KMS-11 (cell line): ENCODE measurements at regions not wholly inside any gene's neighbourhood (a gene's known extent, or its start where the extent isn't known, plus 50 kb on each side); places are given as distances from the start of the nearest gene placed in this dataset.
"Not testable (repeated sequence)": the region's sequence is repeated elsewhere in the genome, so short reads cannot be mapped to it uniquely, and the experiment has no call there.

Experiments
- H2AFZ ChIP-seq: fragments of 200-600 bp; sonication (generic); 2 replicates; pipeline ENCODE4 v1.6.1; 2016; ENCODE audit warnings: antibody characterized with exemption, mixed run types, low read depth
- H3K27ac ChIP-seq: fragments of 200-600 bp; sonication (generic); 2 replicates; pipeline ENCODE4 v1.6.1; 2016; ENCODE audit warnings: mild to moderate bottlenecking, mixed run types
- H3K27me3 ChIP-seq: fragments of 200-600 bp; sonication (generic); 2 replicates; pipeline ENCODE4 v1.6.1; 2017; ENCODE audit warnings: mild to moderate bottlenecking, low read depth, mixed run types, moderate library complexity; ENCODE audit not compliant: insufficient read depth
- H3K36me3 ChIP-seq: fragments of 200-600 bp; sonication (generic); 2 replicates; pipeline ENCODE4 v1.6.1; 2017; ENCODE audit warnings: mild to moderate bottlenecking, mixed run types; ENCODE audit not compliant: insufficient read depth
- H3K4me1 ChIP-seq: fragments of 200-600 bp; sonication (generic); 2 replicates; pipeline ENCODE4 v1.6.1; 2016; ENCODE audit warnings: mild to moderate bottlenecking, low read depth, mixed run types; ENCODE audit not compliant: poor library complexity, severe bottlenecking
- H3K4me2 ChIP-seq: fragments of 200-600 bp; sonication (generic); 2 replicates; pipeline ENCODE4 v1.7.0; 2016; ENCODE audit warnings: mild to moderate bottlenecking, mixed run types
- H3K4me3 ChIP-seq: fragments of 200-600 bp; sonication (generic); IDR thresholded peaks from 2 replicates; pipeline ENCODE4 v1.6.1; 2017; ENCODE audit warnings: low read depth, low read length, mixed read lengths; ENCODE audit not compliant: insufficient read depth
- H3K79me2 ChIP-seq: fragments of 200-600 bp; sonication (generic); 2 replicates; pipeline ENCODE4 v1.6.1; 2016; ENCODE audit warnings: low read depth, mixed run types; ENCODE audit not compliant: insufficient read depth
- H3K9ac ChIP-seq: fragments of 200-600 bp; sonication (generic); 2 replicates; pipeline ENCODE4 v1.6.1; 2016; ENCODE audit warnings: mild to moderate bottlenecking, mixed run types
- H4K20me1 ChIP-seq: fragments of 200-600 bp; sonication (generic); 2 replicates; pipeline ENCODE4 v1.6.1; 2016; ENCODE audit warnings: mild to moderate bottlenecking, mixed run types; ENCODE audit not compliant: insufficient read depth
- TF ChIP-seq, protein P1 (sequence below): fragments of 200-600 bp; sonication (generic); conservative IDR thresholded peaks from 2 replicates; pipeline ENCODE4 v1.6.1; 2017; ENCODE audit warnings: low read depth, mild to moderate bottlenecking, antibody characterized with exemption, low read length, moderate library complexity, mixed read lengths

DNA sequence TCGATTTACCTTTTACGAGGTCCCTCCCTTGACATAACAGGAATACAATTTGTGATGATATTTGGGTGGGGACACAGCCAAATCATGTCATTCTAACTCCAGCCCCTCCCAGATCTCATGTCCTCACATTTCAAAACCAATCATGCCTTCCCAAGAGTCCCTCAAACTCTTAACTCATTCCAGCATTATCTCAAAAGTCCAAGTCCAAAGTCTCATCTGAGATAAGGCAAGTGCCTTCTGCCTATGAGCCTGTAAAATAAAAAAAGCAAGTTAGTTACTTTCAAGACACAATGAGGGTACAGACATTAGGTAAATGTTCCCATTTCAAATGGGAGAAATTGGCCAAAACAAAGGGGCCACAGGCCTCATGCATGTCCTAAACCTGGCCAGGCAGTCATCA, 381.1 kb downstream of the PIK3C3 start:
- H3K36me3 ChIP-seq, result no peaks in the 10 kb centered on the region
- H4K20me1 ChIP-seq, result no peaks in the 10 kb centered on the region
- TF ChIP-seq, protein P1, sequence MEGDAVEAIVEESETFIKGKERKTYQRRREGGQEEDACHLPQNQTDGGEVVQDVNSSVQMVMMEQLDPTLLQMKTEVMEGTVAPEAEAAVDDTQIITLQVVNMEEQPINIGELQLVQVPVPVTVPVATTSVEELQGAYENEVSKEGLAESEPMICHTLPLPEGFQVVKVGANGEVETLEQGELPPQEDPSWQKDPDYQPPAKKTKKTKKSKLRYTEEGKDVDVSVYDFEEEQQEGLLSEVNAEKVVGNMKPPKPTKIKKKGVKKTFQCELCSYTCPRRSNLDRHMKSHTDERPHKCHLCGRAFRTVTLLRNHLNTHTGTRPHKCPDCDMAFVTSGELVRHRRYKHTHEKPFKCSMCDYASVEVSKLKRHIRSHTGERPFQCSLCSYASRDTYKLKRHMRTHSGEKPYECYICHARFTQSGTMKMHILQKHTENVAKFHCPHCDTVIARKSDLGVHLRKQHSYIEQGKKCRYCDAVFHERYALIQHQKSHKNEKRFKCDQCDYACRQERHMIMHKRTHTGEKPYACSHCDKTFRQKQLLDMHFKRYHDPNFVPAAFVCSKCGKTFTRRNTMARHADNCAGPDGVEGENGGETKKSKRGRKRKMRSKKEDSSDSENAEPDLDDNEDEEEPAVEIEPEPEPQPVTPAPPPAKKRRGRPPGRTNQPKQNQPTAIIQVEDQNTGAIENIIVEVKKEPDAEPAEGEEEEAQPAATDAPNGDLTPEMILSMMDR, result no peak
- no peaks in the 10 kb centered on the region for H3K79me2 ChIP-seq
- H3K27me3 ChIP-seq, result no peaks in the 10 kb centered on the region
- no peak overlapping the region for H3K27ac ChIP-seq
- no peaks in the 10 kb centered on the region for H3K4me1 ChIP-seq
- H3K4me2 ChIP-seq, result no peak overlapping the region
- no peak overlapping the region for H3K9ac ChIP-seq
- no peak overlapping the region for H3K4me3 ChIP-seq
- H2AFZ ChIP-seq, result no peak overlapping the region

DNA sequence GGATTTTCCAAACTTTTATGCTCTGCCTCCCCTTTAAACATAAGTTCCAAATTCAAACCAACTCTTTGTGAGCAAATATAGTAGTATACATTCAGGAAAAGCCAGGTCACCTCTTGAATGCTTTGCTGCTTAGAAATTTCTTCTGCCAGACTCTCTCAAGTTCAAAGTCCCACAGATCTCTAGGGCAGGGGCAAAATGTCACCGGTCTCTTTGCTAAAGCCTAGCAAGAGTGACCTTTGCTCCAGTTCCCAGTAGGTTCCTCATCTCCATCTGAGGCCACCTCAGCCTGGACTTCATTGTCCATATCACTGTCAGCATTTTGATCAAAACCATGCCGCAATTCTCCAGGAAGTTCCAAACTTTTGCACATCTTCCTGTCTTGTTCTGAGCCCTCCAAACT, 382.3 kb downstream of the PIK3C3 start:
- not testable (repeated sequence) for H3K9ac ChIP-seq, H2AFZ ChIP-seq, H3K4me3 ChIP-seq, H3K79me2 ChIP-seq, H3K27ac ChIP-seq, H4K20me1 ChIP-seq, H3K27me3 ChIP-seq, H3K36me3 ChIP-seq, H3K4me2 ChIP-seq, H3K4me1 ChIP-seq

DNA sequence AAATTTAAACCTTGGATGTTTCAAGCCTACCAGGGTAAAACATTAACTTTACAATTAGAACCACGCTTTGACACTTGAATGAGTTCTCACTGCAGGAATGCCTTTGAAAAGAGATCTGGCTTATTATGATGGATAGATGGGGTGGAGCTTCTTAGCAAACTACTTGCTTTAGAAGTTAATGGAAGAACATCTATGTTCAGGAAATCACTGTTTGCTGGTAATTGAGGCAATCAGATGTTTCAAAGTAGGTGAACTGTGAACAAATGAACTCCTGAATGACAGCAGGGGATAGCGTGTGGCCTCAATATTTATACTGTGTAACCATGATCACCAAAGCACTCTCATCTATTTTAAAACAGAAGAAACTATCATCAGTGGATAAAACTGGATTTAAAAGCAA, 383.6 kb downstream of the PIK3C3 start:
- no peak overlapping the region for H2AFZ ChIP-seq
- no peak overlapping the region for H3K27ac ChIP-seq
- no peaks in the 10 kb centered on the region for H3K36me3 ChIP-seq
- no peaks in the 10 kb centered on the region for H4K20me1 ChIP-seq
- H3K27me3 ChIP-seq, result no peaks in the 10 kb centered on the region
- no peak overlapping the region for H3K4me2 ChIP-seq
- TF ChIP-seq, protein P1, result no peak
- no peak overlapping the region for H3K4me3 ChIP-seq
- H3K9ac ChIP-seq, result no peak overlapping the region
- no peaks in the 10 kb centered on the region for H3K4me1 ChIP-seq
- no peaks in the 10 kb centered on the region for H3K79me2 ChIP-seq

DNA sequence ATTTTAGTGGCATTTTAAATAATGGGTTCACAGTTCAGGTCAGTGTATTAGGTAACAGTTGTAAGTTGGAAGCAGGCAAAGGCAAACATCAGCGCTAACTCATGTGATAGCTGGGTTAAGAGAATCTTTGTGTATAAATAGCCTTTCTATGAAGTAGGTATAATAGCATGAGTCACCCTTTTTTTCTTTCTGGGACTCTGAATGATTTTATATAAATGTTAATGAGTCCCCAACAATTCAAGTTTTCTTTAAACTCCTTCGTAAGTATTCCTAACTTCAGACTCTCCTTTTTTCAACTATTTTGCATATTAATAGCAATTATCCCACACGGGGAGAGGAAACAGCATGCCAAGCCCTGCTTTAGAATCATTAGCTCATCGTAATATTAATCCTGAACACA, 384.3 kb downstream of the PIK3C3 start:
- Histone ChIP-seq H3K79me2 (no peaks in the 10 kb centered on the region), H3K27me3 (no peaks in the 10 kb centered on the region), H2AFZ (no peak overlapping the region), H3K36me3 (no peaks in the 10 kb centered on the region), H3K4me1 (no peaks in the 10 kb centered on the region), H3K4me2 (no peak overlapping the region), H4K20me1 (no peaks in the 10 kb centered on the region), H3K9ac (no peak overlapping the region), H3K27ac (no peak overlapping the region), H3K4me3 (no peak overlapping the region)
- TF ChIP-seq, protein P1, result no peak

DNA sequence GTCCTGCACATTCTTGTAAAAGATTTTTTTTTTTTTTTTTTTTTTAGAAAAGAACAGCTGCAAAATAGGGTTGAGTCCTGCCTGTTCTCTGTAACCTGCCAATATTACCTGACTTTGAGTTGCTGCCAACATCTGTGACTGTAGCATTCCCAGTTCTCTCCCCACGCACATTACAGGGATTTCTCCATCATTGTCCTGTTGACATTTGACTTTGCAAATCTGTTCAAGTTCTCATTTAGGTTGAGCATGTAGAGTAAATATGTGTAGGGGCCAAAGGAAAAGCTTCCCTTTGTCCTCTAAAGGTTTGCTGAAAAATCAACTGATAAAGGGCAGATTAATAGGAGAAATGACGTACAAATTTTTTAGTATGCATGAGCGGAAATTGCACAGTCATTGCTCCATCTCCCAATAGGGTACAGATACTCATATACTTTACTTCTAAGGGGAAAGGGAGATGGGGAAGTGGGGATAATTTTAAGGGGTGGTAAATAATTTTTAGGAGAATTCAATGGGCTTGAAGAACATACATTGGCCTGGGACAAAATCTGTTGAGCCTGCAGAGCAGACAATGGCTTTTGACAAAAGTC, 385.5 kb downstream of the PIK3C3 start:
- Histone ChIP-seq H3K4me1 (no peaks in the 10 kb centered on the region), H3K4me3 (no peak overlapping the region), H3K36me3 (no peaks in the 10 kb centered on the region), H2AFZ (no peak overlapping the region), H3K4me2 (no peak overlapping the region), H4K20me1 (no peaks in the 10 kb centered on the region), H3K27ac (no peak overlapping the region), H3K9ac (no peak overlapping the region), H3K27me3 (no peaks in the 10 kb centered on the region), H3K79me2 (no peaks in the 10 kb centered on the region)
- TF ChIP-seq, protein P1, result no peak
